ENCODE measurements at regions not wholly inside any gene's neighbourhood (a gene's known extent, or its start where the extent isn't known, plus 50 kb on each side); places are given as distances from the start of the nearest gene placed in this dataset.
A peak's percentile ranks its signal among the peaks of the same experiment; 100 is the strongest.

GRCh38 chr13:26934096-26934495 lies 173.5 kb upstream of the GPR12 start:
- Histone ChIP-seq H3K4me3 (ENCODE audit: severe bottlenecking) (no peak overlapping the region), H3K9me3 (ENCODE audit: severe bottlenecking) (no peaks in the 10 kb centered on the region), H3K4me1 (ENCODE audit: insufficient read depth, poor library complexity, severe bottlenecking) (no peaks in the 10 kb centered on the region), H3K27ac (ENCODE audit: poor library complexity, severe bottlenecking) (no peak overlapping the region), H3K27me3 (ENCODE audit: insufficient read depth, poor library complexity, severe bottlenecking) (no peaks in the 10 kb centered on the region), H3K36me3 (ENCODE audit: low read depth) (no peaks in the 10 kb centered on the region)
- TF ChIP-seq CTCF (IDR thresholded peaks at IDR 0.05; ENCODE audit: poor library complexity, severe bottlenecking), result no peak
- DNase-seq (ENCODE audit: low spot score), result no peak
- no peak for ATAC-seq (ENCODE audit: low read depth)

DNA sequence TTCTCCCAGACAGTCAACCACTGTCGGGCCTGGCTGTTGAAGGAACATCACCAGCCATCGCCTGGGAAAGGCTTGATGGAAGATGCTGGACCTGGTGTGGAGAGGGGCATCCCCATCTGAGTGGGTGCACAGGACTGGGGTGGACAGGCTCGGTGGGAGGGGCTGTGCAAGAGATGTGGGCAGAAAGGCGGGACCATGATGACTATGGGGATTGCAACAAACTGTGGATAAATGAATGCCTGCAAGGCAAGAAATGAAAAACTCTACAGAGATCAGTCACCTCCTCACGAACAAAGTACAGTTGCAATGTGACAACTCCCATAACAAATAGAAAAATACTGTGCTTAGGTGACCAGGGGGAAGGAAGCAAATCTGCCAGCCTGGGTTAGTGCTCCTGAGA lies 171.9 kb upstream of the GPR12 start:
- no peak for TF ChIP-seq CTCF (IDR thresholded peaks at IDR 0.05; ENCODE audit: poor library complexity, severe bottlenecking)
- Histone ChIP-seq H3K27me3 (ENCODE audit: insufficient read depth, poor library complexity, severe bottlenecking) (no peaks in the 10 kb centered on the region), H3K4me1 (ENCODE audit: insufficient read depth, poor library complexity, severe bottlenecking) (no peaks in the 10 kb centered on the region), H3K27ac (ENCODE audit: poor library complexity, severe bottlenecking) (no peak overlapping the region), H3K9me3 (ENCODE audit: severe bottlenecking) (no peaks in the 10 kb centered on the region), H3K4me3 (ENCODE audit: severe bottlenecking) (no peak overlapping the region), H3K36me3 (ENCODE audit: low read depth) (no peaks in the 10 kb centered on the region)
- no peak for ATAC-seq (ENCODE audit: low read depth)
- DNase-seq (ENCODE audit: low spot score), result no peak

DNA sequence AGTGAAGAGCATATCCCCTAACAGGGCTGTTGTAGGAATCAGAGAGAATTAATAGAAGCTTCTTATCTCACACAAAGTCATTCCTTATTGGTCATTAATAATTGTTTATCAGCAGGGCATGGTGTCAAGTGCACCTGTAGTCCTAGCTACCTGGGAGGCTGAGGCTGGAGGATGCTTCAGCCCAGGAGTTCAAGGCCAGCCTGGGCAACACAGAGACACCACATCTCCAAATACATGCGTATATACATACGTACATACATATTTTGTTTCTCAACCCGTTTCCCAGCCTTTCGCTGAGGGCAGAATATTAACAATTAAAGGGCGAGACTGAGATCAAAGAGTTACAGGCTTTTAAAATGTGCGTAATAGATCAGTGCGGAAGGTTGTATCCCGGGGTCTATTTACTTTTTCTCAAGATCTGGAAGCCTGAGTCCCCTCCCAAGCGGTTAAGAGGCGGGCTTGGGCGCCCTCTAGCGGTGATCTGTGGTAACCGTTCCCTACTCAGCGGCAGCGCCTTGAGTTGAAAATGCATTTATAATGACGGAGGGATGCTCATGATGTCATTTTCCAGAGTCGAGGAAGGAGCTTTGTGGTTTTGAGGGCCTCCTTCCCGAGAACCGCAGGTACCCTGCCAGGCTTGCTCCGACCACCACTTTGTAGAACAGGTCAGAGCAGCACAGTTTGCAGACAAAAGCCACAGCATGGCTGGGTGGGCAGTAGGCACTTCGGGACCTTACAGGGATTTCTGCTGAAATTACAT lies 169.6 kb upstream of the GPR12 start:
- Histone ChIP-seq H3K4me3 (ENCODE audit: severe bottlenecking) (no peak overlapping the region), H3K36me3 (ENCODE audit: low read depth) (no peaks in the 10 kb centered on the region), H3K9me3 (ENCODE audit: severe bottlenecking) (no peaks in the 10 kb centered on the region), H3K27me3 (ENCODE audit: insufficient read depth, poor library complexity, severe bottlenecking) (no peaks in the 10 kb centered on the region), H3K27ac (ENCODE audit: poor library complexity, severe bottlenecking) (no peak overlapping the region), H3K4me1 (ENCODE audit: insufficient read depth, poor library complexity, severe bottlenecking) (no peaks in the 10 kb centered on the region)
- peak; percentile 85 for TF ChIP-seq CTCF (IDR thresholded peaks at IDR 0.05; ENCODE audit: poor library complexity, severe bottlenecking)
- no peak for DNase-seq (ENCODE audit: low spot score)
- peak; percentile 68 for ATAC-seq (ENCODE audit: low read depth)

DNA sequence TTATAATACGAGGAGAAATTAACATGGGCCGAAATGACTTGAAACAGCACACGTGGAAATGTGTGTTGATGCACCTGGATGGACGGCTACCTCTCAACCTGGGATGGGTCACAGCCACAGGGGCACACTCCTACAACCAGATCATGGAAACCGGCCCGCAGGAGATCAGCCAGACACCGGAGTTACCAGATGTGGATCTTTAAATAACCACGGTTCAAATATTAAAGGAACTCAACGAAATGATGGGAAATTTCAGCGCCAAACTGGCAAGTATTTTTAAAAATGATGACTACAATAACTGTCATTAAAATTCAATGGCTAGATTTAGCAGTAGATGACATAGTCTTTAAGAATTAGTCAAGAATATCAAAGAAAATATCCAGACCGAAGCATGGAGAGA lies 166.9 kb upstream of the GPR12 start:
- ATAC-seq (ENCODE audit: low read depth) (no peak), DNase-seq (ENCODE audit: low spot score) (no peak)
- no peak for TF ChIP-seq CTCF (IDR thresholded peaks at IDR 0.05; ENCODE audit: poor library complexity, severe bottlenecking)

GRCh38 chr13:26926371-26926770 lies 165.8 kb upstream of the GPR12 start:
- no peak for TF ChIP-seq CTCF (IDR thresholded peaks at IDR 0.05; ENCODE audit: poor library complexity, severe bottlenecking)
- Histone ChIP-seq H3K9me3 (ENCODE audit: severe bottlenecking) (no peaks in the 10 kb centered on the region), H3K36me3 (ENCODE audit: low read depth) (no peaks in the 10 kb centered on the region), H3K4me3 (ENCODE audit: severe bottlenecking) (no peak overlapping the region), H3K27ac (ENCODE audit: poor library complexity, severe bottlenecking) (no peak overlapping the region), H3K27me3 (ENCODE audit: insufficient read depth, poor library complexity, severe bottlenecking) (no peaks in the 10 kb centered on the region), H3K4me1 (ENCODE audit: insufficient read depth, poor library complexity, severe bottlenecking) (no peaks in the 10 kb centered on the region)
- DNase-seq (ENCODE audit: low spot score) (no peak), ATAC-seq (ENCODE audit: low read depth) (no peak)

More for the DNA sequence above, 166.9 kb upstream of the GPR12 start:
- Histone ChIP-seq H3K27ac (ENCODE audit: poor library complexity, severe bottlenecking) (no peak overlapping the region), H3K9me3 (ENCODE audit: severe bottlenecking) (no peaks in the 10 kb centered on the region), H3K27me3 (ENCODE audit: insufficient read depth, poor library complexity, severe bottlenecking) (no peaks in the 10 kb centered on the region), H3K36me3 (ENCODE audit: low read depth) (no peaks in the 10 kb centered on the region), H3K4me1 (ENCODE audit: insufficient read depth, poor library complexity, severe bottlenecking) (no peaks in the 10 kb centered on the region), H3K4me3 (ENCODE audit: severe bottlenecking) (no peak overlapping the region)
